HG03280 (cell line): ENCODE measurements at regions not wholly inside any gene's neighbourhood (a gene's known extent, or its start where the extent isn't known, plus 50 kb on each side); places are given as distances from the start of the nearest gene placed in this dataset.

Experiments used
- ATAC-seq: cut with Tn5 transposase; IDR thresholded peaks from one replicate; pipeline ENCODE4 v1.9.1; 2021; ENCODE audit warnings: mild to moderate bottlenecking, moderate library complexity; ENCODE audit not compliant: unreplicated experiment

DNA sequence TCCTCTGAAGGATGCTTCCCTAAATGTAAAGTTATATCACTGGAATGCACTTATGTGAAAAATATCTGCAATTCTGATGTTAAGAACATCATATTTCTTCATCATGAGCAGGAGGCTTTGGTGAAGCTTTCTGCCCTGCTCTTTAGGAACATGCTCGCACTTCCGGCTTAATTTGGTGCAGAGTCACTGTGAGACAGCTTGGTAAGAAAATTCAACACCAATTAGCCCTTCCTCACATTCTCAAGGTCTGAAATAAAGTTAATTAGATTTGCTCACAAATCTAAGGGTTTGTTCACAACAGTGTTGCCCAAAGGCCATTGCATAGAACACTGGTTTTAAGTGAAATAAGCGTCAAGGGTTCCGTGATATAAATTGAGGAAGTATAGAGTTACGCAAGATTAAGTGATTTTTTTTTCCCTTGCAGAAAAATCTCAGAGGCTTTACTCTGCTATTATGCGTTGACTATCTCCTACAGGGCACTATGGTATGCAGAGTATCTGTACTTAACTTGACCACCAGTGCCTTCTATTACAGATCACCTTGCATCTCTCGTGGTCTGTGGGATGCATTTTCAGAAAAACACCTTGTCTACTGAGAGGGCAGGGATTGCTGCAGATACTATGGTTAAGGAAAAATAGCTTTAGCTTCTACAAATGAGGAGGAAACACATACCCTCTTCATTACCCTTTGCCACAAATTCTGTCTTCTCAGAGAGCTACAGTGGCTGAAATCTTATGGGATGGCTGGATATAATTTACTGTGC, 953.9 kb downstream of the TYW1 start:
- ATAC-seq, result no peak

DNA sequence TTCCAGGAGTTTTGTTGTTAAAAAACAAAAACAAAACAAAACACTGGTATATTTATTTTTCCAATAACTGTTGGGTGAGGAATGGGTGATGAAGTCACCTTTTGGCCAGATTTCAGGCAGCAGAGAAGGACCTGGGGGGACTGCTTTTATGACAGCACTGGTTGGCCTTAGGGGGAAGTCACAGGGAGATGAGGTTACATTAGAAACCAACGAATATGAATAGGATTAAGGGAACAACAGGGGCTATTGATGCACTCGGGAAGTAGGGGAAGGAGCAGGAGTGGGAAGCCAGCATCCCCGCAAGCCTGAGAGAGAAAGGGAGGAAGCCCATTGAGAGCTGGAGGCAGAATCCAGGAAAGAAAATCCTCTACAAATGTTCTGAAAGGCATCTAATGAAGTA, 958.4 kb downstream of the TYW1 start:
- no peak for ATAC-seq

DNA sequence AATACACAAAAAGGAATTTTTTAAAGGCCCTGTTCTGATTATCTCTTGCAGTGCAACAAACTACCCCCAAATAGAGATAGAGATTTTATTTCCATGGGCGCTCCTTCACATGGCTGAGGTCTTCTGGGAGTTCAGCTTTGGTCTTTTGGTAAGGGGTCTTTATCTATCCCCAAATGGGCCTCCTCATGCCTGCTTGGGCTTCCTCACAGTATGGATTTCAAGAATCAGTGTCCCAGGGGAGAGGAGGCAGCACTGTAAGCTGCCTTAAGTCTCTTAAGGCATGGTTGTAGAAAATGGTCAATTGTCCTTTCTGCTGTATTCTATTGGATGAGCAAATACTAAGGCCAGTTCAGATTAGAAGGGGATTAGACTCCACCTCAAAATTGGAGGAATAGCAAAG, 966.2 kb downstream of the TYW1 start:
- no peak for ATAC-seq

DNA sequence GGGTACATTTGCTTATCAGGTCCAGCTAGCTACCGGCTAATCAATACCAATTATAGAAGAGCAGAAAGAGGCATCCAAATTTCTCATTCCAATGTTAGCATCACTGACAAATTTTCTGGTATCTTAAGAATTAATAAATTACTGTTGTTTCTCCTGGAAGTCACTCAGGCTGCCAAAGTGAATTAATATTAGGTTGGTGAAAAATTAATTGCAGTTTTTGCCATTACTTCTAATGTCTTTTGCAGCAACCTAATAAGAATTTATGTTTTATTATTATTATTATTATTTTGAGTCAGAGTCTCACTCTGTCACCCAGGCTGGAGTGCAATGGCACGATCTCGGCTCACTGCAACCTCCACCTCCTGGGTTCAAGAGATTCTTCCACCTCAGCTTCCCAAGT, 979.9 kb downstream of the TYW1 start:
- no peak for ATAC-seq

DNA sequence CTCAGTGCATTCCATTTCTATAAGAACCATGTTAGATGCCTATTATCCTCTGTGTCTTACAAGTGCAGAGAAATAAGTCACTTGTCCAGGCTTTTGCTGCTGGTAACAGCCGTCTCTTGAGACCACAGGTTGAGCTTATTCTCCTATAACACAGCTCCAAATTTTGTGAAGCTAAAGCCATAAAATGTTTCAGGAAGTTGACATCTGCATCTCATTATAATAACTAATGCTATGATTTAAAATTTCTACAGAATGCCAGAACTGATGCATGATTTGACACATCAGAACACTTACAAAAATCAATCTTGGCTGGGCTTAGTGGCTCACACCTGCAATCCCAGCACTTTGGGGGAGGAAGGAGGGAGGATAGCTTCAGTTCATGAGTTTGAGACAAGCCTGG, 986.9 kb downstream of the TYW1 start:
- no peak for ATAC-seq

DNA sequence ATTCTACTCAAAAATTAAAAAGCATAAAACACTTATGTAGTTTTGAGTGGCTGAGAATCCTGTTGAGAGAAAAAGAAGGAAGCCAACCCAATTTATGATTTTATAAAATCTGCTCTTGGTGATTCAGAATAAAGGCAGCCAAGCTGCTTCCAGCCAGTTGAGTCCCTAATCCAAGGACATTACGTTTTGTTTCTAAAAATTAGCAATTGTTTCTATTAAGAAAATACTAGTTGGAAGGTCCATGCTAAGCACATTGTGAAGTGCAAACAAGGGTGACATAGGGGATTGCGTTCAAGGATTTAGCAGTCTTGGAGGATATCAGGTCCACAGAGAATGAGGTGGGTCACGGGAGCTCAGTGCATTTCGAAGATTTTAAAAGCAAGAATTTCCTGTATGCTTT, 987.7 kb downstream of the TYW1 start:
- no peak for ATAC-seq

DNA sequence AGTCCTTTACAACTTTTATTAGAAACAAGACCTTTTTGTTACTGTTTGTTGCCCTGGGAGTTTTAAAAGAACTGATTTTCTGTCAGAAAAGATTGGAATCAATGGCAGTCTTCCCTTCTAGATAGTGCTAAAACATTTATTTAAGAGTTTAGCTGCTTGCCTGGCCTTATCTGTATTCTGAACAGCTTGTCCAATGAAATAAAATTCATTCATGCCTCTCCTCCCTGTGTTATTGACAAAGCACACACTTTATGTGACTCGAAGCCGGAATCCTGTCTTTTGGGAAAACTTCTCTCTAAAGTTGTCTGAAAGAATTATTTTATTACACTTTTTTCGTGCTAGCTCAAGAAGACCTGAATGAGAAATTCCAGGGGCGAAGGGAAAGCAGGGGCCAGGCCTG, 992.5 kb downstream of the TYW1 start:
- ATAC-seq, result no peak

DNA sequence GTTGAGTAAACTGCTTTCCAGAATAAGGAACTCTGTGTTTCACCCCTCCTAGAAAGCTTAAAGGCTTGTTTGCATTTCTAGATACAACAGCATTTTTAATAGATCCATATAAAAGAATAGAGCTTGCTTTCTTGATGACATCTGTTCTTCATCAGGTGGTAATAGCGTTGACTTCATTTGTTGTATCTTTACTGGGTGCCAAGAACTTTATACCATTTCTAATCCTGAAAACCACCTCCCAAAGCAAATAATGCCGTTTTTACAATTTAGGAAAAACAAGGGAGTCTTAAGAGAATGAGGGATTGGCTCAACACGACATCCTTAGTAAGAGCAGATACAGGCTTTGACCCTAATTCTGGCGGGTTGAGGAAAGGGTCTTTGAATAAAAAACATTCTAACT, 993.4 kb downstream of the TYW1 start:
- ATAC-seq, result no peak

DNA sequence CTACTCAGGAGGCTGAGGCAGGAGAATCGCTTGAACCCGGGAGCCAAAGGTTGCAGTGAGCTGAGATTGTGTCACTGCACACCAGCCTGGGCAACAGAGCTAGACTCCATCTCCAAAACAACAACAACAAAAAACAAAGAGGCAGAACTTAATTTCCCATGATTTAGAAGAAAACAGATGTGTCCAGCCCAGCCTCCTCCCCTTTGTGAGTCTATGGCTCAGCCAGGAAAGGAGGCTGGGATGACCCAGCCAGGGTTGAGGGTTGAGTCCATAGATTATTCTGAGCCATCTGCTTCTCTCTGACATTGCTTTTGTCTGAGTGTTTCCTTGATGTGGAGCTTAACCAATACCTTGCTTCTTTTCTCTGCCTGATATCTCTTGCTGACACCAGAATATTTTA, 994.1 kb downstream of the TYW1 start:
- ATAC-seq, result no peak

DNA sequence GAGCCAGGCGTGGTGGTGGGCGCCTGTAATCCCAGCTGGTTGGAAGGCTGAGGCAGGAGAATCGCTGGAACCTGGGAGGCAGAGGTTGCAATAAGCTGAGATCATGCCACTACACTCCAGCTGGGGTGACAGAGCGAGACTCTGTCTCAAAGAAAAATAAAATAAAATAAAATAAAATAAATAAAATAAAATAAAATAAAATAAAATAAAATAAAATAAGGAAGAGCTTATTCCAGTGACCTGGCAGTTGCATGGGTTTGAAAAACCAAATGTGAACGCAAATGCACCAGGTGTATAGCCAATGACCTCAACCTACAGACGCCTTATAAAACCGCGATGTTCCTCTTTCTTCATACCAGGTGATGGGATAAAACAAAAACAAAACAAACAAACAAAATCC, 995.7 kb downstream of the TYW1 start:
- ATAC-seq, result no peak

DNA sequence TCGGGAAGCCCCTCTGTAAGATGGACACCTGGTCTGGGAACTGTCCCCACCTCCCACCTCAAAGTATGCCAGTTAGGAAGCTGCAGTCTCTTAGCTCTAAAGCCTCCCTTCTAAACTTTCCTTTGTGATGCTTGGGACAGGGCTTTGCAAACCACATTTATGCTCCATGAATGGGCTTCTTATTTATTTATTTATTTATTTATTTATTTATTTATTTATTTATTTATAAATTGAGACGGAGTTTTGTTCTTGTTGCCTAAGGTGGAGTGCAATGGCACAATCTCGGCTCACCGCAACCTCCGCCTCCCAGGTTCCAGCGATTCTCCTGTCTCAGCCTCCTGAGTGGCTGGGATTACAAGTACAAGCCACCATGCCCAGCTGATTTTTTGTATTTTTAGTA, 1009.4 kb downstream of the TYW1 start:
- no peak for ATAC-seq

DNA sequence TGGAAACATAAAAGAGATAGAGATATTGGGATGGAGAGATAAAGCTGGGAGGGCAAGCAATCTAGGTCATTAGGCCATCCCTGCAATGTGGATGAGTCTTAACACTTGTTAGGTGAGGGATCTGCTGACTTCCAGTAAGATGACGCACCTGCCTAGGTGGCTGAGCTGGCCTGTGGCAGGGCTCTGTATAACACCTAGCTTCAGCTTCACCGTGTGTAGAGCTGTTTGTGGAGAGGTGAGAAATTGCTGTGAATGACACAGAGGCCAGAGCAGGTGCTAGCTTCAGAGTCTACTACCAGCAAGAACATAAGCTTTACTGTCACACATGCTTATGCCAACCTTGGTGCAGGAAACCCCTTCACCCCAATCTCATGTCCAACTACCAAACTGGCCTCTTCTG, 1010.0 kb downstream of the TYW1 start:
- ATAC-seq, result no peak

DNA sequence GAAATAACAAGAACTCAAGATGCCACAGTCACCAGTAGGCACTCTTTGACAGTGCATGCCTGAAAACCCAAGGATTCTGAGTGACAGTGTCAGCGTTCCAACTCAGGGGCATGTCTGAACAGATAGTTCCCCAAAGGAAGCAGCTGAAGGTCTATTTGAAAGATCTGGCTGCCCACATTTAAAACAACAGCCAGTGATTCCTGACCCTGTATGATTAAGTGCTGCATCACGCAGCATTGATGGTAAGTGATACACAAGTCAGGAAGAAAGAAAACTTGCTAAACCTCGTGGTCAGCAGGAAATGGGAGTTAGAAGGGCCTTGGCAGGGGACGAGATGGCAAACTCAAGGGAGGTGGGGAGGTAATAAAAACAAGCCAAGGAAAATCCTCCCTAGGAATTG, 1013.1 kb downstream of the TYW1 start:
- ATAC-seq, result no peak

DNA sequence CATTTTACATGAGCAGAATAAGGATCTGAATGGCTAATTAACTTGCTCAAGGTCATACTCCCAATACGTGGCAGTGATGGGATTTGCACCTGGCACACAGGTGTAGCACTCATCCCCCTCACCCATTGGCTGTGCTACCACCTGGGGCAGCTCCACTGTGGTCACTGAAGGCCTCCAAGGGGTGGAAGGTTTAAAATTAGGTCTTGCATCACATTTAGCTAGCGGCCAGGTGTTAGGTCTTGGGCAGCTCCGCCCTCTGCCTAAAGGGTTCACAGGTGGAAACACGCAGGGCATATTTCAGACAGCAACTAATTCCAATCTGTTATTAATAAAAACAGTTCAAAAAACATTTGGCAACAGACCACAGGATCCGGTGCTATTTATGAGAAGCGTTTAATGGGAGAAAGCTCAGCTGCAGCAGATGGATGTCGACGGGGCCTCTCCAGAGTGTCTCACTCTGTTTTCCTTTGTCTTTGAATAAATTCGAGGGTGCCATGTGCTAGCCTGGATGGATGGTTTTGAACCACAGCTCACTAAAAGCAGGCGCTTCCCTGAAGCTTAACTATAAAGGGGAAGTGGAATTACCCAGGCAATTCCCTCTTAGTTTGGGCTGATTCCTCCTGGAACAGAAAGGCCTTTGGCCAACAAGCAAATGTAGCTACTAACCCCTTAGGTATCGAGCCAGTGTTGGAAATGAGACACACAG, 1017.6 kb downstream of the TYW1 start:
- no peak for ATAC-seq

DNA sequence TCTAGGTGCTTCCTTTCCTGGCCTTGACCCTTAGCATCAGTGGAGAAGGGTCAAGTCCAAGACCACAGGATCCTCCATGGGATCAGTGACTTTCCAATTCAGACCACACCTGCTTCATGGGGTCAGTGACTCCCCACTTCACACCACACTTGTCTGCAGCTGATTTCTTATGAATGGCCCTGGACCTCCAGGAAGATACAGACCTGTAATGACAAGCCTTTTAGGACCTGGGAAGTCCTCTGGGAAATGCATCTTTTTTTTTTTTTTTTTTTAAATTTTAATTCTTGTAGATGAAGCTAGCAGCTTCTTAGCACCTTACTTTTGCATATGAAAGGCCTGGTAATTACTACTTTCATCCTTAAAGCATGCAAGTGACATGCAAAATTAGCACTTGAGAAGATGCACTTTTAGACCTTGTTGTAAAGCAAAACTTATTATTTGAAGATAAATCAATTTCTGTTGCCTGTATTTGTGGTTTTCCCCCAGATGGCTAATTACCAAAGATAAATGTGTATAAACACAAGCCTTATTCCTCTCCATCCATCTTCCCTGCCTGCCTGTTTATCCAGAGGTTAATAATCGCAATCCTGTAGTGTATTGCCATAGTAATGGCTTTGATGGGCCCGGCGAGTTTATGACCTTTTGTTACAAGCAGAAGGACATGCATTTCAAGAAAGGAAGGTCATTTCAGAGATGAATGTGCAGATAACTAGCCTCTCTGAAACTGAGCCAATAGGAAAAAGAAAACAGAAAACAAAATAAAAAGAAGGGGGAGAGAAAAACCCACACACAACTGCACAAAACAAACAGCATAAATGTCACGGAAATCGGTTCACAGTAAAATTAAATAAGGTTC, 1018.7 kb downstream of the TYW1 start:
- no peak for ATAC-seq

DNA sequence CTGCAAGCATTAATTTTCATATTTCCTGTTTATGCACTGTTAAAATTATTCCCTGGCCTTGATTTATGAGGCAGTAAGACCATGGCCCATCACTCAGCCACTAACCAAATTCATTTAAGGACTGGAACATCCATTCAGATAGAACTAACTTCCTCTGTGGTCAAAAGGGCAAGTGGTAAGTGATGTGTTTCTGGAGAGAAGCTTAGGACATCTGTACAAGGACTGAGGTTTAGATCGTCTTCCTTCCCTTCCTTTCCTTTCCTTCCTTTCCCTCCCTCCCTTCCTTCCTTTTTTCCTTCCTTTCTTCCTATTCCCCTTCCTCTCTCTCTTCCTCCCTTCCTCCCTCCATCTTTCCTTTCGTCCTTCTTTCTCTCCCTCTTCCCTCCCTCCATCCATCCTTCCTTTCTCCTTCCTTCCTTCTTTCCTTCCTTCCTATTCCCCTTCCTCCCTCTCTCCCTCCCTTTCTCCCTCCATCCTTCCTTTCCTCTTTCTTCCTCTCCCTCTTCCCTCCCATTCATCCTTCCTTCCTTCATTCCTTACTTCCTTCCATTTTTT, 1019.4 kb downstream of the TYW1 start:
- no peak for ATAC-seq

DNA sequence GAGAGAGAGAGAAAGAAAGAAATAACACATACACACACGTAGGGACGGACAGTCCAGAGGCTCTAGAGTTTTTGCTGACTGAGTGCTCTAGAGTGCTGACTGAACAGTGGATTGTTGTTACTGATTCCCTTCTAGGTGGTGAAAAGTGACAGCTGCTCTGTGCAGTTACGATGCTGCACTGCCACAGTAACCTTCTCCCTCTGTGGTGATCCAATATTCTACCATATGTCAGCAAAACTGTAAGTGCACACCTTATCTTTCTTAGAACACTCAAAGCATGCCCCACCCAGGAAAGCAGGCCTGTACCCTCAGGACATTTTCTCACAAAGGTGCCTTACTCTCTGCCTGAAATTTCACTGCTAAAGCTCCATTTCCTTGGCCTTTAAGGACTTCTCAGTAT, 1023.5 kb downstream of the TYW1 start:
- no peak for ATAC-seq

DNA sequence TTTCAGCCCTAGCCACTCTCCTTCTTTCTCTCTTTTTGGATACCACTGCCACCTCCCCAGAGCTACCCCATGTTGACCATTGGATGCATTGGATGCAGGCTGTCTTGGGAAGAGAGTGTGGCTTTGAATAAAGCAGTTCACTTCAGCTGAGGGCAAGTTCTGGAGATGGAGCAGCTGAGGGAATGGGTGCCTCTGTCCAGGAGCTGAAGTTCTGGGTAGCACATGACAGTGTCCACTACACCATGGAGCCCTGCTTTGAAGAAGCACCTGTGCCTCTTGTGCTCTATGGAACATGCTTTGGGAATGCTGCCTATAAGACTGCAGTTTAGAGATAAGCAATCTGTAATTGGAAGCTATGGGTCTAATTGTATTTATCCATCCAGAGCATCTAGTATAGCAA, 1028.7 kb downstream of the TYW1 start:
- ATAC-seq, result no peak

DNA sequence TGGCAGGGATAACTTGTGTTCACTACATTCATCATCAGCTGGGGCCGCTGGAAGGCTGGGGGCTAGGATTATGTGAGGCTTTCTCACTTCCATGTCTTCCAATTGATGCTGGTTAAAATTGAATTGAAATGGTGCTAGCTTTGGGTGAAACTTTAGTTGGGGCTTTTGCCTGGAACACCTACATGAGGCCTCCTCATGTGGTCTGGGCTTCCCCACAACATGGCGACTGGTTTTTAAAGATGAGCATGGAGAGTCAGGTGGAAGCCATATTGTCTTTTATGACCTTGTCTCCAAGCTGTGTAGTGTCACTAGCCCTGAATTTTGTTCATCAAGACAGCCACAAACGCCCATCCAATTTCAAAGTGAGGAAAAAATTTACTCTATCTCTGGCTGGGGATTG, 1033.9 kb downstream of the TYW1 start:
- ATAC-seq, result no peak

DNA sequence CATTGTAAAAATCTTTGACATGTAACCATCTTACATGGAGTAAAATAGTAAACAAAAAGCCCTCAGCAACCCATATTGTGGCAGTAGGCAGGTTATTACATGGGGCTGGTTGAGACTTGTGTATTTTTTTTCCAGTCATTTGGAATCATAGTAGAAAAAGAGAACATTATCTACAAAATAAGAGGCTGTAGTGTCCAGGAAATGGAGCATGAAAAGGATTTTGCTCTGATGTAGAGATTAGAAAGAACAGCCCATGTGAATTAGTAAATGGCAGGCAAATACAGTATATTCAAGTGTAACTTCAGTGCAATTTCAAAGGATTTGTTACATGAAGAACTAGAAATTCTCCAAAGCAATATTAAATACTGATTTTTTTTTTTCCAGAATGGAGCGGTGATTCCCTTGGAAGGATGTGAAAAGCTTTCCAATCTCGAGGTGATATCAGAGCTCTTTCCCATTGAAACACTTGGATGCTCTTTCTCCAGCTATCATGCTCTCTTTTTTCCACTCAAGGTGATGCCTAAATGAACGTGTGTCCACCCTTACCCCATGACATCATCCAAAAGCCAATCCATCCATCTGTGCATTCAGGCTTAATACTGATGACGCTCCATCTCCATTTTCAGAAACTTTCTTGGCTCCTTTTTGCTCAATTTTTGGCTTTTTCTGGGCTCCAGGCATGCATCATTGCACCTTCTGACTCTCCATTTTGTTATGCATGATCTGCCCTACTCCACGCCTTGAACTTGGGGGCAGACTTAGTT, 1034.7 kb downstream of the TYW1 start:
- ATAC-seq, result no peak
